Neuronal stem cell (in vitro differentiated cells): ENCODE measurements at regions not wholly inside any gene's neighbourhood (a gene's known extent, or its start where the extent isn't known, plus 50 kb on each side); places are given as distances from the start of the nearest gene placed in this dataset.

ENCODE experiments used
- DNase-seq: peaks from one replicate; pipeline ENCODE4 v3.0.0-alpha.2; 2013; ENCODE audit warnings: low spot score
- H2AFZ ChIP-seq: one replicate; pipeline ENCODE4 v1.6.1; 2013; ENCODE audit warnings: mild to moderate bottlenecking, low read length, inconsistent platforms
- H2AK5ac ChIP-seq: 2 replicates; pipeline ENCODE4 v1.6.1; 2013; ENCODE audit warnings: low read depth, mild to moderate bottlenecking, inconsistent platforms, low read length, moderate library complexity, mixed read lengths
- H2BK120ac ChIP-seq: 2 replicates; pipeline ENCODE4 v1.6.1; 2013; ENCODE audit warnings: low read depth, mild to moderate bottlenecking, inconsistent platforms, low read length, moderate library complexity, mixed read lengths
- H2BK12ac ChIP-seq: one replicate; pipeline ENCODE4 v1.6.1; 2013; ENCODE audit warnings: low read length, inconsistent platforms
- H2BK15ac ChIP-seq: 2 replicates; pipeline ENCODE4 v1.6.1; 2013; ENCODE audit warnings: mild to moderate bottlenecking, low read length, inconsistent platforms, mixed read lengths
- H2BK5ac ChIP-seq: one replicate; pipeline ENCODE4 v1.6.1; 2013; ENCODE audit warnings: inconsistent platforms, mild to moderate bottlenecking, low read length, moderate library complexity
- H3K14ac ChIP-seq: one replicate; pipeline ENCODE4 v1.6.1; 2013; ENCODE audit warnings: low read length, inconsistent platforms
- H3K18ac ChIP-seq: 2 replicates; pipeline ENCODE4 v1.6.1; 2013; ENCODE audit warnings: low read length, inconsistent platforms
- H3K23ac ChIP-seq: 2 replicates; pipeline ENCODE4 v1.6.1; 2013; ENCODE audit warnings: low read depth, mild to moderate bottlenecking, mixed read lengths, low read length, inconsistent platforms; ENCODE audit not compliant: poor library complexity
- H3K27ac ChIP-seq: replicated peaks from 3 replicates; pipeline ENCODE4 v1.5.1; 2013; ENCODE audit warnings: low read length, inconsistent platforms
- H3K27me3 ChIP-seq, 3 experiments: 2 replicates each; pipeline ENCODE4 v1.6.1; 2013; ENCODE audit warnings: low read length in 3 of 3, mild to moderate bottlenecking in 2 of 3, inconsistent platforms in 1 of 3, low read depth in 1 of 3, mixed read lengths in 1 of 3, moderate library complexity in 1 of 3; ENCODE audit not compliant: control insufficient read depth in 3 of 3, insufficient read depth in 3 of 3
- H3K36me3 ChIP-seq, 2 donors: replicated peaks in 1 of 2; 2 replicates each; pipeline ENCODE4 v1.6.1; 2013; ENCODE audit warnings: low read length in 2 of 2; ENCODE audit not compliant: control insufficient read depth in 2 of 2, insufficient read depth in 2 of 2
- H3K4ac ChIP-seq: 2 replicates; pipeline ENCODE4 v1.6.1; 2013; ENCODE audit warnings: inconsistent platforms, mild to moderate bottlenecking, low read length, moderate library complexity
- H3K4me1 ChIP-seq, 2 donors: 1 replicate in 1 of 2; 2 replicates in 1 of 2; pipeline ENCODE4 v1.6.1; 2013; ENCODE audit warnings: low read length in 2 of 2, low read depth in 1 of 2; ENCODE audit not compliant: control insufficient read depth in 2 of 2, insufficient read depth in 1 of 2
- H3K4me2 ChIP-seq: one replicate; pipeline ENCODE4 v1.6.1; 2013; ENCODE audit warnings: mild to moderate bottlenecking, low read length, inconsistent platforms; ENCODE audit not compliant: insufficient read depth, poor library complexity, severe bottlenecking
- H3K4me3 ChIP-seq, 2 donors: 2 replicates each; pipeline ENCODE4 v1.5.1; 2013; ENCODE audit warnings: low read length in 2 of 2, mild to moderate bottlenecking in 2 of 2, inconsistent platforms in 1 of 2, moderate library complexity in 1 of 2
- H3K79me1 ChIP-seq: one replicate; pipeline ENCODE4 v1.6.1; 2013; ENCODE audit warnings: low read depth, mild to moderate bottlenecking, inconsistent platforms, low read length, moderate library complexity
- H3K9ac ChIP-seq: one replicate; pipeline ENCODE4 v1.6.1; 2013; ENCODE audit warnings: mild to moderate bottlenecking, low read depth, low read length, inconsistent platforms; ENCODE audit not compliant: poor library complexity
- H3K9me3 ChIP-seq, 2 donors: replicated peaks in 1 of 2; 2 replicates each; pipeline versions ENCODE3 to v1.6.1; 2013; ENCODE audit warnings: low read length in 2 of 2, mild to moderate bottlenecking in 2 of 2, inconsistent platforms in 1 of 2, low read depth in 1 of 2, mixed read lengths in 1 of 2, moderate library complexity in 1 of 2; ENCODE audit not compliant: control insufficient read depth in 2 of 2, insufficient read depth in 1 of 2
- H4K8ac ChIP-seq: one replicate; pipeline ENCODE4 v1.6.1; 2013; ENCODE audit warnings: low read depth, mild to moderate bottlenecking, inconsistent platforms, low read length, moderate library complexity
- H4K91ac ChIP-seq: one replicate; pipeline ENCODE4 v1.6.1; 2013; ENCODE audit warnings: low read length, low read depth, mild to moderate bottlenecking, inconsistent platforms; ENCODE audit not compliant: poor library complexity
- WGBS, 2 donors: extraction: QIAGEN DNeasy Blood & Tissue Kit; methylation state at CpG; one replicate each; pipeline ENCODE4 v1.1.7; 2013; ENCODE audit warnings: missing lambda C conversion rate in 2 of 2, mixed read lengths in 1 of 2; ENCODE audit not compliant: insufficient read length in 2 of 2, insufficient replicate concordance in 1 of 2; ENCODE audit errors: extremely low coverage in 2 of 2; 5-methylcytosine and 5-hydroxymethylcytosine counted together

DNA sequence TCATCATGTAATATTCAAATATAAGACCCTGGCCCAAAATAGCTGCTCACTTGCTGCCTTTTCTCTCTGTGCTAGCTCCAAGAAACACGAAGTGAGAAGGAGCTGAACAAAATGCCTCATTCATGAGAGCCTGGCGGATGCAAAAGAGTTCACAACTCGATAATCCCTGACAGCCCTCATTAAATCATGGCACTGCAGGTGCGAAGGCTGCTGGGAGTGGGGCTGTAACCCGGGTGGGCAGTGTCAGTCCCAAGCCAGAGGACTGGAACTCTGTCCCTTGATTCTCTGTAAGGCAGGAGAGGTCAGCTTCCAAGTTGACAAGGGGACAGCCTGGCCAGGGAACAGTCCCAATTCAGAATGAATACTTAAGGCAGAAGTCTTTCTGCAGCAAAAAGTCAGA, 318.5 kb downstream of the CDC5L start:
- Histone ChIP-seq H3K18ac (no peak overlapping the region), H3K23ac (no peak overlapping the region), H3K4me1 (peaks cover 14 to 16% of the 10 kb centered on the region in 2 donors), H2BK12ac (no peak overlapping the region), H3K9me3 (peaks cover 0 to 4% of the 10 kb centered on the region in 2 donors), H3K36me3 (no peaks in the 10 kb centered on the region), H3K27ac (peak overlapping the region; percentile 17), H3K79me1 (no peaks in the 10 kb centered on the region), H3K4me2 (no peak overlapping the region), H3K4me3 (no peak overlapping the region), H2AK5ac (no peak overlapping the region), H2BK120ac (no peak overlapping the region), H4K91ac (no peak overlapping the region), H3K4ac (no peak overlapping the region), H3K9ac (no peak overlapping the region), H2BK15ac (no peak overlapping the region), H2BK5ac (no peak overlapping the region), H4K8ac (no peak overlapping the region), H2AFZ (no peak overlapping the region), H3K27me3 (no peaks in the 10 kb centered on the region), H3K14ac (no peak overlapping the region)
- no CpG with 5 or more reads among the region's 5 CpGs for WGBS, 2 donors
- no peak for DNase-seq

DNA sequence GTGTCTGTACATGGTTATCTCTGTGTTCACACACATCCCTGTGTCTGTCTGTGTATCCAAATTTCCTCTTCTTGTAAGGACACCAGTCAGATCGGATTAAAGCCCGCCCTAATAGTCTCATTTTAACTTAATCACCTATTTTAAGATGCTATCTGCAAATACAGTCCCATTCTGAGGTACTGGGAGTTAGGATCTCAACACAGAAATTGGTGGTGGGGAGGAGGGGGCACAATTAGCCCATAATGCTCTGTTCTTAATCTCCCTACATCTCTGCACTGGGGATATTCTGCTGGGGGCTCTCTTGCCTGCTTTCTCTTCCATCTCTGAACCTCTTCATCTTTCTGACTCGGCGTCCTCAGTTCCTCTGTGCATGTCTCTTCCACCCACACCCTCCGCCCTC, 320.7 kb downstream of the CDC5L start:
- Histone ChIP-seq H3K27me3 (no peaks in the 10 kb centered on the region), H2BK12ac (no peak overlapping the region), H3K4me1 (peaks cover 7 to 11% of the 10 kb centered on the region in 2 donors), H2BK15ac (no peak overlapping the region), H3K27ac (no peak overlapping the region), H2AK5ac (no peak overlapping the region), H3K36me3 (no peaks in the 10 kb centered on the region), H3K79me1 (no peaks in the 10 kb centered on the region), H3K18ac (no peak overlapping the region), H3K4me2 (no peak overlapping the region), H4K8ac (no peak overlapping the region), H3K4ac (no peak overlapping the region), H2BK120ac (no peak overlapping the region), H4K91ac (no peak overlapping the region), H3K23ac (no peak overlapping the region), H2AFZ (no peak overlapping the region), H3K14ac (no peak overlapping the region), H2BK5ac (no peak overlapping the region), H3K9ac (no peak overlapping the region), H3K4me3 (no peak overlapping the region), H3K9me3 (peaks cover 0 to 12% of the 10 kb centered on the region in 2 donors)
- no peak for DNase-seq
- no CpG with 5 or more reads among the region's 5 CpGs for WGBS, 2 donors

DNA sequence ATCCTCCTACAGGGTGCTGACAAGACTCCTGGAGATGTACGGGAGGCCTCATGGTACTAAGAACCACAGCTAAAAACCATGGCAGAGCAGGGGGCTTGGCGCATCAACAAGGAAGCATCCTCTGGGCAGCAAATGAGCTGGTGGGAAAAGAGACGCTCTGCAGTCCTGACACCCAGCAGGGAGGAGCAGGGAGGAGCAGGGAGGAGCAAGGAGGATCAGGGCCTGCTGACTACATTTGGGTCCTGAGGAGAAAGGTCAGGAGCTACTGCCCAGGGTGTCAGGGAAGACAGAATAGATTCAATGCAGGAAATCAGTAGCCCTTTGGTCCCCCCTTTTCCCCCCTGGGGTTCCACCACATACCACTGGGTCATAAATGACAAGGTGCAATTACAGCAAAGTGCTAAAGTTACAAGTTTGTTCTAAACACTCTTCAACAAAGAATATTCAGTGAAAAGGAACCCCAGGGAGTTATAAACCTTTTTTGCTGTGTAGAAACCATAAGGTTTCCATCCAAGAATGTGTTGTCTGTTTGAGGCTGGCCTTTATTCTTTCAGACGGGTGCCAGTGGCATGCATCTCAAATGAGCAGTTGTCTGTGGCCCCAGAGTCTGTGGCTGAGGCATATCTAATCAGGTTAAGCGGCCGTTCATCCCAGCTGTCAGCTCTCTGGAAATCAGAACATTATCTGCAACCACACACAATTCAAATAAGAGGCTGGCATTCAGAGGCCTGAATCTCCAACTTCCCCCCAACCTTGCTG, 325.0 kb downstream of the CDC5L start:
- peak overlapping the region; percentile 61 for H2AFZ ChIP-seq
- H3K36me3 ChIP-seq, result no peaks in the 10 kb centered on the region
- no peak overlapping the region for H3K14ac ChIP-seq
- no CpG with 5 or more reads among the region's 6 CpGs for WGBS, 2 donors
- peaks cover 0 to 12% of the 10 kb centered on the region in 2 donors for H3K9me3 ChIP-seq
- no peak for DNase-seq
- H3K27ac ChIP-seq, result no peak overlapping the region
- H3K18ac ChIP-seq, result peak overlapping the region; percentile 83
- H3K4me3 ChIP-seq, result no peak overlapping the region
- no peak overlapping the region for H3K4ac ChIP-seq
- no peak overlapping the region for H2BK120ac ChIP-seq
- H2AK5ac ChIP-seq, result peak overlapping the region; percentile 71
- H3K9ac ChIP-seq, result no peak overlapping the region
- H4K91ac ChIP-seq, result peak overlapping the region; percentile 9
- no peak overlapping the region for H4K8ac ChIP-seq
- no peak overlapping the region for H2BK5ac ChIP-seq
- H3K4me2 ChIP-seq, result no peak overlapping the region
- H3K79me1 ChIP-seq, result no peaks in the 10 kb centered on the region
- H3K23ac ChIP-seq, result no peak overlapping the region
- no peak overlapping the region for H2BK12ac ChIP-seq
- H3K27me3 ChIP-seq, result no peaks in the 10 kb centered on the region
- H2BK15ac ChIP-seq, result no peak overlapping the region
- peaks cover 7 to 12% of the 10 kb centered on the region in 2 donors for H3K4me1 ChIP-seq

DNA sequence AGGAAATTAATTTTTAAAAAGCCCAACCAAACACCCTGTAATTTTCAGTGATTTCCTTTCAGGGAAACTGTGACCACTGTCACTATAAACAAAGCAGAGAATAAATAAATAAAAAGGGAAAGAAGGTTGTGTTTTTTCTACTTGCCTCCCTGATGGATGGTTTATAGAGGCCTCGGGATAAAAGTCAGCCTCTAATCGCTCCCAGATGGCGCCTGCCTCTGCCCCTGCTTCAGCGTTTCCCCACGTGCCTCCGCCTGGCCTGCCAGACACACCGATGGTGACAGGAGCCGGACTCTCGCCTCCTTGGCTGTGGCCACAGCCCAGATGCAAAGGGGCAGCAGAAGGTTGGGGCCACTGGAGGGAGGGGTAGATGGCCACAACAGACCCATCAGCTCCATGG, 327.7 kb downstream of the CDC5L start:
- Histone ChIP-seq H3K4me2 (no peak overlapping the region), H2AFZ (no peak overlapping the region), H3K4me3 (no peak overlapping the region), H3K23ac (no peak overlapping the region), H2BK120ac (no peak overlapping the region), H3K4me1 (peaks cover 7 to 12% of the 10 kb centered on the region in 2 donors), H3K9me3 (peaks cover 0 to 8% of the 10 kb centered on the region in 2 donors), H3K79me1 (no peaks in the 10 kb centered on the region), H4K91ac (no peak overlapping the region), H2BK12ac (peak overlapping the region; percentile 95), H3K9ac (no peak overlapping the region), H3K27ac (no peak overlapping the region), H4K8ac (no peak overlapping the region), H3K14ac (peak overlapping the region; percentile 50), H3K18ac (peak overlapping the region; percentile 64), H2BK5ac (no peak overlapping the region), H3K36me3 (no peaks in the 10 kb centered on the region), H2BK15ac (peak overlapping the region; percentile 39), H2AK5ac (peak overlapping the region; percentile 22), H3K27me3 (no peaks in the 10 kb centered on the region), H3K4ac (no peak overlapping the region)
- WGBS, 2 donors, result no CpG with 5 or more reads among the region's 9 CpGs
- DNase-seq, result no peak
